Smooth muscle cell (in vitro differentiated cells): ENCODE measurements at regions not wholly inside any gene's neighbourhood (a gene's known extent, or its start where the extent isn't known, plus 50 kb on each side); places are given as distances from the start of the nearest gene placed in this dataset.

Experiments used
- DNase-seq: peaks from one replicate; lab custom pipeline; 2025; ENCODE audit not compliant: unreplicated experiment; lab: John Stamatoyannopoulos, UW
- H2AFZ ChIP-seq: fragments of 200-600 bp; sonication (generic); 2 replicates; pipeline ENCODE4 v1.6.0; 2016; ENCODE audit warnings: antibody characterized with exemption, low read depth, mild to moderate bottlenecking
- H3F3A ChIP-seq: fragments of 200-600 bp; sonication (generic); 2 replicates; pipeline ENCODE4 v1.6.0; 2017; ENCODE audit warnings: antibody characterized with exemption, low read depth
- H3K27ac ChIP-seq: fragments of 200-600 bp; sonication (generic); 2 replicates; pipeline ENCODE4 v1.5.1; 2016; ENCODE audit warnings: low read depth, mild to moderate bottlenecking
- H3K27me3 ChIP-seq: fragments of 200-600 bp; sonication (generic); 2 replicates; pipeline ENCODE4 v1.6.1; 2016; ENCODE audit warnings: low read depth, mild to moderate bottlenecking
- H3K36me3 ChIP-seq: fragments of 200-600 bp; sonication (generic); 2 replicates; pipeline ENCODE4 v1.5.1; 2016; ENCODE audit warnings: low read depth
- H3K4me1 ChIP-seq: fragments of 200-600 bp; sonication (generic); 2 replicates; pipeline ENCODE4 v1.5.1; 2016; ENCODE audit warnings: low read depth
- H3K4me2 ChIP-seq: fragments of 200-600 bp; sonication (generic); 2 replicates; pipeline ENCODE4 v1.6.0; 2016; ENCODE audit warnings: mild to moderate bottlenecking
- H3K4me3 ChIP-seq: fragments of 200-600 bp; sonication (generic); 2 replicates; pipeline ENCODE4 v1.5.1; 2016; ENCODE audit warnings: mild to moderate bottlenecking
- H3K79me2 ChIP-seq: fragments of 200-600 bp; sonication (generic); 2 replicates; pipeline ENCODE4 v1.6.0; 2016; ENCODE audit warnings: low read depth, mild to moderate bottlenecking
- H3K9ac ChIP-seq: fragments of 200-600 bp; sonication (generic); 2 replicates; pipeline ENCODE4 v1.6.0; 2016; ENCODE audit warnings: low read depth
- H3K9me3 ChIP-seq: fragments of 200-600 bp; sonication (generic); replicated peaks from 2 replicates; pipeline ENCODE4 v1.5.1; 2016; ENCODE audit warnings: low read depth
- H4K20me1 ChIP-seq: fragments of 200-600 bp; sonication (generic); 2 replicates; pipeline ENCODE4 v1.6.0; 2016; ENCODE audit warnings: low read depth
- CTCF ChIP-seq: fragments of 200-600 bp; sonication (generic); IDR thresholded peaks from 2 replicates; pipeline ENCODE4 v1.5.1; 2017; ENCODE audit warnings: borderline replicate concordance, mild to moderate bottlenecking, antibody characterized with exemption; ENCODE audit not compliant: insufficient read depth, poor library complexity, severe bottlenecking
- whole genome bisulfite sequencing: methylation state at CpG from one replicate; pipeline ENCODE4 v1.1.7; 2016; ENCODE audit warnings: low lambda C conversion rate; 5-methylcytosine and 5-hydroxymethylcytosine counted together

DNA sequence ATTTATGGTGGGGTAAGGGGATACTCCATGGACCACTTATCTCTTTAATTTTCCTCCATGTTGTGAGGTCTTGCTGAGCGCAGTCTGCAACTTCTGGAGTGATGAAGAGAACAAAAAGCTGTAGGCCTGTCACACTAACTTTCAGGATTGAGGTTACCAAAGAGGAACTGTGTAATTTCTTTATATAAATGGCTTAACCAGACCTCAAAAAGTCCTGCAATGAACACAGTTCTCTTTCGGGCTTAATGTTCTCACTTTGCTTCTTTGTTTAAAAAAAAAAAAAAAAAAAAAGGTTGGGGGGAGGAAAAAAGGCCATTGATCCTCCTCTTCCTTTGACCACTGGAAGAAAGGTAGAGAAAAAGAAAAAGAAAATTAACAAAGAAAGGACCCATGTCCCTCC is 86.8 kb upstream of the SOX9 start:
- no peak overlapping the region for H3K9ac ChIP-seq
- no peak overlapping the region for H3K4me2 ChIP-seq
- H3F3A ChIP-seq: no peaks in the 10 kb centered on the region
- no peaks in the 10 kb centered on the region for H3K27me3 ChIP-seq
- H4K20me1 ChIP-seq: no peaks in the 10 kb centered on the region
- no peak overlapping the region for H2AFZ ChIP-seq
- H3K27ac ChIP-seq: no peak overlapping the region
- H3K79me2 ChIP-seq: no peaks in the 10 kb centered on the region
- H3K4me1 ChIP-seq: peaks cover 13% of the 10 kb centered on the region
- H3K36me3 ChIP-seq: no peaks in the 10 kb centered on the region
- no peak overlapping the region for H3K4me3 ChIP-seq
- 97% methylated on average over 2 of the region's 2 CpGs for WGBS
- no peak for DNase-seq
- no peaks in the 10 kb centered on the region for H3K9me3 ChIP-seq
- no peak for TF ChIP-seq CTCF

GRCh38 chr17:72038427-72038826 is 82.4 kb upstream of the SOX9 start:
- no peaks in the 10 kb centered on the region for H3K79me2 ChIP-seq
- no peak overlapping the region for H3K27ac ChIP-seq
- DNase-seq: no peak
- H3K4me3 ChIP-seq: no peak overlapping the region
- no peak overlapping the region for H3K4me2 ChIP-seq
- no peaks in the 10 kb centered on the region for H3K9me3 ChIP-seq
- H3F3A ChIP-seq: no peaks in the 10 kb centered on the region
- H3K4me1 ChIP-seq: peaks cover 4% of the 10 kb centered on the region
- no peaks in the 10 kb centered on the region for H3K36me3 ChIP-seq
- no peak overlapping the region for H3K9ac ChIP-seq
- TF ChIP-seq CTCF: no peak
- no peaks in the 10 kb centered on the region for H3K27me3 ChIP-seq
- H4K20me1 ChIP-seq: no peaks in the 10 kb centered on the region
- no peak overlapping the region for H2AFZ ChIP-seq

GRCh38 chr17:72039490-72039889 is 81.3 kb upstream of the SOX9 start:
- Histone ChIP-seq H3K9me3 (no peaks in the 10 kb centered on the region), H3K4me3 (no peak overlapping the region), H3K4me2 (no peak overlapping the region), H3K27me3 (no peaks in the 10 kb centered on the region), H3K9ac (no peak overlapping the region), H3F3A (no peaks in the 10 kb centered on the region), H3K4me1 (peaks cover 2% of the 10 kb centered on the region), H4K20me1 (no peaks in the 10 kb centered on the region), H3K79me2 (no peaks in the 10 kb centered on the region), H3K27ac (no peak overlapping the region), H3K36me3 (no peaks in the 10 kb centered on the region), H2AFZ (no peak overlapping the region)
- no peak for TF ChIP-seq CTCF
- DNase-seq: no peak
- 78% methylated on average over 2 of the region's 2 CpGs for WGBS

DNA sequence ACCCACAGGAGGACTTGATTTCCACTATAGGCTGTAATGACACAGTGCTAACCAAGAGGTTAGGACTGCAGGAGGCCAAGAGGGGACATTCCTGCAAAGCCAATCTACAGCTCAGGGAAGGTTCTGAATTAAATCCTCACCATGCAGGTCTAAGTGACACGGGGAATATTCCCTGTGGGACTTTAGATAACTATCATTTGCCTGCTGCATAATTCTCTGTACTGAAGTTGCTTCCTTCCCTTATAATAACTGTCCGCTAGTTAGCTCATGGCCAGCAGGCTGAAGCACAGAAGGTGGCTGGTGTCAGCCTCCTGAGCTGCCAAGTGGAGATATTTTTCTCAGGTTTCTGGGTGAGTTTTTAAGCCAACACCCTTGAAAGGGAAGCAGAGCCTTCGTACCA is 74.6 kb upstream of the SOX9 start:
- Histone ChIP-seq H3K4me3 (no peak overlapping the region), H3K36me3 (no peaks in the 10 kb centered on the region), H3K4me1 (no peaks in the 10 kb centered on the region), H4K20me1 (no peaks in the 10 kb centered on the region), H3K27me3 (no peaks in the 10 kb centered on the region), H2AFZ (no peak overlapping the region), H3K9ac (no peak overlapping the region), H3F3A (no peaks in the 10 kb centered on the region), H3K9me3 (no peaks in the 10 kb centered on the region), H3K27ac (no peak overlapping the region), H3K79me2 (no peaks in the 10 kb centered on the region), H3K4me2 (no peak overlapping the region)
- DNase-seq: no peak
- no peak for TF ChIP-seq CTCF
- 93% methylated on average over 3 of the region's 3 CpGs for WGBS
